GM12891 (cell line): ENCODE measurements at regions not wholly inside any gene's neighbourhood (a gene's known extent, or its start where the extent isn't known, plus 50 kb on each side); places are given as distances from the start of the nearest gene placed in this dataset.

Experiments used
- POLR2AphosphoS5 ChIP-seq: IDR thresholded peaks from 2 replicates; pipeline ENCODE4 v1.6.1; 2011; ENCODE audit warnings: low read depth, low read length, control low read depth
- TAF1 ChIP-seq: IDR thresholded peaks from 2 replicates; pipeline ENCODE4 v1.6.1; 2011; ENCODE audit warnings: low read depth, low read length, control low read depth

- TF ChIP-seq TAF1 (no peak), POLR2AphosphoS5 (no peak)
Measured at GRCh38 chr16:5584109-5584508, 486.5 kb upstream of the EEF2KMT start.
